A549 (cell line): ENCODE measurements at regions not wholly inside any gene's neighbourhood (a gene's known extent, or its start where the extent isn't known, plus 50 kb on each side); places are given as distances from the start of the nearest gene placed in this dataset.

Source experiments
- CEBPB ChIP-seq, 2 experiments: fragments of >200 bp in 1 of 2; sonication (Bioruptor Twin) in 1 of 2; formaldehyde crosslinking in 1 of 2; IDR thresholded peaks; 2 replicates each; pipeline ENCODE4 v1.6.1; 2012 to 2016
- CHD2 ChIP-seq: fragments of 150-350 bp; IDR thresholded peaks from 2 replicates; pipeline ENCODE4 v1.6.1; 2014; ENCODE audit warnings: low read length; ENCODE audit not compliant: partially characterized antibody
- CTCF ChIP-seq: fragments of >200 bp; sonication (Bioruptor Twin); formaldehyde crosslinking; IDR thresholded peaks from 3 replicates; pipeline ENCODE4 v1.5.1; 2016
- MAFK ChIP-seq: fragments of 450-650 bp; IDR thresholded peaks from 2 replicates; pipeline ENCODE4 v1.6.1; 2014; ENCODE audit not compliant: partially characterized antibody
- NR3C1 ChIP-seq: fragments of >200 bp; sonication (Bioruptor Twin); formaldehyde crosslinking; IDR thresholded peaks from 3 replicates; pipeline ENCODE4 v1.6.1; 2017
- POLR2A ChIP-seq: IDR thresholded peaks from 2 replicates; pipeline ENCODE4 v1.6.1; 2012; ENCODE audit warnings: mild to moderate bottlenecking, low read length
- REST ChIP-seq: fragments of 200-600 bp; sonication (generic); IDR thresholded peaks from 2 replicates; pipeline ENCODE4 v1.6.1; 2016; ENCODE audit warnings: antibody characterized with exemption, mild to moderate bottlenecking, moderate library complexity
- SMC3 ChIP-seq: fragments of >200 bp; sonication (Bioruptor Twin); formaldehyde crosslinking; IDR thresholded peaks from 3 replicates; pipeline ENCODE4 v1.6.1; 2018; ENCODE audit warnings: inconsistent platforms

GRCh38 chr10:29853913-29854312 lies 205.5 kb downstream of the JCAD start:
- TF ChIP-seq POLR2A = no peak
- no peak for TF ChIP-seq SMC3
- TF ChIP-seq CTCF = no peak
- no peak for TF ChIP-seq MAFK
- TF ChIP-seq CHD2 = no peak
- no peak for TF ChIP-seq NR3C1
- TF ChIP-seq REST = no peak
- TF ChIP-seq CEBPB (IDR thresholded peaks at IDR 0.05) = no peak
